ENCODE measurements at regions not wholly inside any gene's neighbourhood (a gene's known extent, or its start where the extent isn't known, plus 50 kb on each side); places are given as distances from the start of the nearest gene placed in this dataset.
A peak's percentile ranks its signal among the peaks of the same experiment; 100 is the strongest.

- Histone ChIP-seq H2AFZ (ENCODE audit: low read depth) (peak overlapping the region; percentile 68), H3K9me3 (no peaks in the 10 kb centered on the region), H3F3A (replicated peaks; ENCODE audit: insufficient read depth) (peaks cover 2% of the 10 kb centered on the region), H3K4me3 (ENCODE audit: low read depth in 2 of 2, low read length in 1 of 2) (no peak overlapping the region), H3K9ac (no peak overlapping the region), H3K79me2 (ENCODE audit: insufficient read depth) (no peaks in the 10 kb centered on the region), H3K4me2 (no peak overlapping the region), H4K20me1 (ENCODE audit: insufficient read depth) (no peaks in the 10 kb centered on the region), H3K9me2 (no peaks in the 10 kb centered on the region), H3K36me3 (replicated peaks in 1 of 2; ENCODE audit: control insufficient read depth in 1 of 2, insufficient read depth in 2 of 2, low read length in 1 of 2) (no peaks in the 10 kb centered on the region), H3K4me1 (ENCODE audit: control insufficient read depth in 1 of 2, insufficient read depth in 2 of 2, low read depth in 1 of 2, low read length in 1 of 2) (peaks cover 0 to 11% of the 10 kb centered on the region in 2 experiments; a peak in 2 of 4 replicates), H3K27me3 (ENCODE audit: insufficient read depth) (no peaks in the 10 kb centered on the region), H3K27ac (ENCODE audit: low read depth in 2 of 2, low read length in 1 of 2) (peak overlapping the region; percentile 14 to 53; a peak in 3 of 4 replicates)
- no peak for TF ChIP-seq NFIC (IDR thresholded peaks at IDR 0.05; ENCODE audit: borderline replicate concordance)
- TF ChIP-seq MEF2A (IDR thresholded peaks at IDR 0.05; ENCODE audit: borderline replicate concordance, low read depth) = no peak
- TF ChIP-seq FOXM1 (IDR thresholded peaks at IDR 0.05; ENCODE audit: low read depth) = no peak
- TF ChIP-seq RFX5 (IDR thresholded peaks at IDR 0.05; ENCODE audit: low read length) = no peak
- TF ChIP-seq USF1 (IDR thresholded peaks at IDR 0.05; ENCODE audit: borderline replicate concordance, low read depth) = no peak
- TF ChIP-seq MXI1 (IDR thresholded peaks at IDR 0.05; ENCODE audit: low read depth, low read length) = no peak
- TF ChIP-seq, protein P1, sequence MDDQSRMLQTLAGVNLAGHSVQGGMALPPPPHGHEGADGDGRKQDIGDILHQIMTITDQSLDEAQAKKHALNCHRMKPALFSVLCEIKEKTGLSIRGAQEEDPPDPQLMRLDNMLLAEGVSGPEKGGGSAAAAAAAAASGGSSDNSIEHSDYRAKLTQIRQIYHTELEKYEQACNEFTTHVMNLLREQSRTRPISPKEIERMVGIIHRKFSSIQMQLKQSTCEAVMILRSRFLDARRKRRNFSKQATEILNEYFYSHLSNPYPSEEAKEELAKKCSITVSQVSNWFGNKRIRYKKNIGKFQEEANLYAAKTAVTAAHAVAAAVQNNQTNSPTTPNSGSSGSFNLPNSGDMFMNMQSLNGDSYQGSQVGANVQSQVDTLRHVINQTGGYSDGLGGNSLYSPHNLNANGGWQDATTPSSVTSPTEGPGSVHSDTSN (IDR thresholded peaks at IDR 0.05) = no peak
- TF ChIP-seq YY1 (IDR thresholded peaks at IDR 0.05; ENCODE audit: low read depth) = no peak
- TF ChIP-seq RXRA (IDR thresholded peaks at IDR 0.05; ENCODE audit: borderline replicate concordance, low read depth) = no peak
- no peak for TF ChIP-seq GATA2 (CRISPR knock-in tag; IDR thresholded peaks at IDR 0.05)
- TF ChIP-seq NRF1 (IDR thresholded peaks at IDR 0.05; ENCODE audit: low read depth, low read length) = no peak
- ChIA-PET CTCF (no interaction called here), POLR2A (no interaction called here)
- DNase-seq = no peak
Observed at GRCh38 chr2:166572937-166573336, 78.9 kb upstream of the SCN7A start.

- no peak for DNase-seq
- H3K4me3 ChIP-seq (ENCODE audit: low read depth in 2 of 2, low read length in 1 of 2) = no peak overlapping the region
- H2AFZ ChIP-seq (ENCODE audit: low read depth) = peak overlapping the region; percentile 53; the same call in 1 of the 2 replicates
- H3K27me3 ChIP-seq (ENCODE audit: insufficient read depth) = no peaks in the 10 kb centered on the region
- POLR2A ChIA-PET = no interaction called here
- H3K4me2 ChIP-seq = no peak overlapping the region
- peak overlapping the region in 1 of 2 experiments; percentile 50; a peak in 1 of 4 replicates for H3K27ac ChIP-seq (ENCODE audit: low read depth in 2 of 2, low read length in 1 of 2)
- no peaks in the 10 kb centered on the region for H3F3A ChIP-seq (replicated peaks; ENCODE audit: insufficient read depth)
- no peaks in the 10 kb centered on the region for H3K9me2 ChIP-seq
- peaks cover 0 to 8% of the 10 kb centered on the region in 2 experiments; a peak in 2 of 4 replicates for H3K4me1 ChIP-seq (ENCODE audit: control insufficient read depth in 1 of 2, insufficient read depth in 2 of 2, low read depth in 1 of 2, low read length in 1 of 2)
- no peaks in the 10 kb centered on the region for H3K36me3 ChIP-seq (replicated peaks in 1 of 2; ENCODE audit: control insufficient read depth in 1 of 2, insufficient read depth in 2 of 2, low read length in 1 of 2)
- 42% methylated on average over 3 of the region's 3 CpGs for WGBS (ENCODE audit: low lambda C conversion rate)
- no peaks in the 10 kb centered on the region for H3K79me2 ChIP-seq (ENCODE audit: insufficient read depth)
- no peaks in the 10 kb centered on the region for H4K20me1 ChIP-seq (ENCODE audit: insufficient read depth)
- CTCF ChIA-PET = interaction anchor here (0.9 to 1.1 kb wide), 2 partner anchors 643 to 773 kb away, joined by 3 read pairs; no protein-coding TSS in a partner anchor
- TF ChIP-seq RXRA (IDR thresholded peaks at IDR 0.05; ENCODE audit: borderline replicate concordance, low read depth) (no peak), RAD21 (IDR thresholded peaks at IDR 0.05; ENCODE audit: low read length) (no peak), SIN3A (IDR thresholded peaks at IDR 0.05; ENCODE audit: borderline replicate concordance, low read depth, low read length) (no peak)
- H3K9me3 ChIP-seq = no peaks in the 10 kb centered on the region
- no peak overlapping the region for H3K9ac ChIP-seq
Observed at GRCh38 chr2:166568409-166568808, 74.4 kb upstream of the SCN7A start.

Measured in SK-N-SH (cell line).